H1 (cell line): ENCODE measurements at regions not wholly inside any gene's neighbourhood (a gene's known extent, or its start where the extent isn't known, plus 50 kb on each side); places are given as distances from the start of the nearest gene placed in this dataset.

Experiments used
- CTCF ChIA-PET: fragments of 300-600 bp; sonication (Branson Sonifier 250); formaldehyde crosslinking; loops from one replicate; lab custom pipeline; 2021; ENCODE audit not compliant: partially characterized antibody; lab: Charles Lee
- POLR2A ChIA-PET: fragments of 300-600 bp; sonication (Branson Sonifier 250); formaldehyde crosslinking; loops from one replicate; lab custom pipeline; 2021; ENCODE audit warnings: inconsistent platforms; ENCODE audit not compliant: partially characterized antibody; lab: Charles Lee
- DNase-seq, 2 experiments: peaks; one replicate each; pipeline versions ENCODE4 v3.0.0 to v3.0.0-alpha.2; 2010 to 2022; ENCODE audit warnings: low spot score in 2 of 2, low read depth in 1 of 2, mixed read lengths in 1 of 2
- FAIRE-seq: peaks from 2 replicates; lab custom pipeline; 2011; peaks lifted over from hg19 to GRCh38; lab: Jason Lieb, UNC
- H2AFZ ChIP-seq: 2 replicates; pipeline ENCODE4 v1.8.1; 2012; ENCODE audit warnings: low read length, inconsistent platforms
- H2AK5ac ChIP-seq: 2 replicates; pipeline ENCODE4 v1.6.1; 2013; ENCODE audit warnings: low read depth, low read length
- H2BK120ac ChIP-seq: replicated peaks from 2 replicates; pipeline ENCODE3; 2013; ENCODE audit warnings: low read depth, low read length, inconsistent platforms
- H2BK12ac ChIP-seq: 2 replicates; pipeline ENCODE4 v1.6.1; 2013; ENCODE audit warnings: low read depth, low read length
- H2BK15ac ChIP-seq: 2 replicates; pipeline ENCODE4 v1.6.1; 2013; ENCODE audit warnings: low read length
- H2BK20ac ChIP-seq: 2 replicates; pipeline ENCODE4 v1.6.1; 2013; ENCODE audit warnings: low read length
- H2BK5ac ChIP-seq: 2 replicates; pipeline ENCODE4 v1.6.1; 2013; ENCODE audit warnings: low read depth, low read length
- H3K14ac ChIP-seq: 2 replicates; pipeline ENCODE4 v1.6.1; 2013; ENCODE audit warnings: inconsistent platforms; ENCODE audit not compliant: insufficient read length
- H3K18ac ChIP-seq: 2 replicates; pipeline ENCODE4 v1.6.1; 2013; ENCODE audit warnings: low read length; ENCODE audit errors: extremely low read depth
- H3K23ac ChIP-seq: 2 replicates; pipeline ENCODE4 v1.6.1; 2013; ENCODE audit warnings: inconsistent platforms; ENCODE audit not compliant: insufficient read length
- H3K23me2 ChIP-seq: 2 replicates; pipeline ENCODE4 v1.6.1; 2013; ENCODE audit warnings: low read depth, low read length
- H3K27ac ChIP-seq: 2 replicates; pipeline ENCODE4 v1.6.1; 2011; ENCODE audit warnings: low read depth, low read length, inconsistent platforms
- H3K27me3 ChIP-seq, 4 experiments: replicated peaks in 1 of 4; 1 replicate in 1 of 4; 2 replicates in 3 of 4; pipeline versions ENCODE4 v1.6.1 to v1.8.1; 2011 to 2013; ENCODE audit warnings: low read length in 3 of 4, mild to moderate bottlenecking in 3 of 4, inconsistent platforms in 2 of 4, mixed read lengths in 2 of 4, moderate library complexity in 1 of 4; ENCODE audit not compliant: control insufficient read depth in 3 of 4, insufficient read depth in 3 of 4; ENCODE audit errors: extremely low read depth in 1 of 4
- H3K36me3 ChIP-seq, 4 experiments: 2 replicates each; pipeline versions ENCODE4 v1.6.1 to v1.8.1; 2011 to 2013; ENCODE audit warnings: mild to moderate bottlenecking in 4 of 4, low read length in 3 of 4, moderate library complexity in 2 of 4, control low read depth in 1 of 4, inconsistent platforms in 1 of 4; ENCODE audit not compliant: insufficient read depth in 4 of 4, control insufficient read depth in 2 of 4
- H3K4ac ChIP-seq: replicated peaks from 2 replicates; pipeline ENCODE3; 2013; ENCODE audit warnings: low read length, low read depth, mixed read lengths, inconsistent platforms; ENCODE audit not compliant: insufficient read length
- H3K4me1 ChIP-seq, 4 experiments: replicated peaks in 1 of 4; 1 replicate in 1 of 4; 2 replicates in 3 of 4; pipeline versions ENCODE4 v1.6.1 to v1.8.1; 2011 to 2013; ENCODE audit warnings: low read length in 3 of 4, inconsistent platforms in 2 of 4, mixed read lengths in 1 of 4; ENCODE audit not compliant: insufficient read depth in 4 of 4, control insufficient read depth in 3 of 4
- H3K4me2 ChIP-seq, 2 experiments: 2 replicates each; pipeline versions ENCODE4 v1.6.1 to v1.8.1; 2011 to 2013; ENCODE audit warnings: low read depth in 2 of 2, low read length in 2 of 2, control low read depth in 1 of 2, inconsistent platforms in 1 of 2, mild to moderate bottlenecking in 1 of 2; ENCODE audit not compliant: insufficient read depth in 1 of 2
- H3K4me3 ChIP-seq, 4 experiments: fragments of 200-600, 300-600 bp in 1 of 4; sonication (generic), shearing (Covaris generic), sonication (Bioruptor Twin) in 1 of 4; 2 replicates each; pipeline versions ENCODE4 v1.5.1 to v1.8.1; 2011 to 2016; ENCODE audit warnings: low read length in 4 of 4, low read depth in 3 of 4, control low read depth in 2 of 4, inconsistent platforms in 2 of 4, mild to moderate bottlenecking in 2 of 4, mixed read lengths in 1 of 4, moderate library complexity in 1 of 4; ENCODE audit not compliant: insufficient read depth in 2 of 4; ENCODE audit errors: extremely low read depth in 1 of 4
- H3K56ac ChIP-seq: replicated peaks from 2 replicates; pipeline ENCODE3; 2013; ENCODE audit warnings: low read depth, mild to moderate bottlenecking, mixed read lengths, low read length, inconsistent platforms; ENCODE audit not compliant: insufficient read length
- H3K79me1 ChIP-seq: 2 replicates; pipeline ENCODE4 v1.6.1; 2013; ENCODE audit warnings: low read depth, low read length, control low read depth
- H3K79me2 ChIP-seq, 2 experiments: 2 replicates each; pipeline versions ENCODE4 v1.6.1 to v1.8.1; 2012 to 2013; ENCODE audit warnings: low read length in 2 of 2, mild to moderate bottlenecking in 2 of 2, inconsistent platforms in 1 of 2; ENCODE audit not compliant: insufficient read depth in 2 of 2, control insufficient read depth in 1 of 2
- H3K9ac ChIP-seq, 4 experiments: replicated peaks in 1 of 4; 1 replicate in 1 of 4; 2 replicates in 3 of 4; pipeline versions ENCODE4 v1.6.1 to v1.8.1; 2011 to 2013; ENCODE audit warnings: low read depth in 3 of 4, low read length in 3 of 4, control low read depth in 2 of 4, mild to moderate bottlenecking in 2 of 4, moderate library complexity in 2 of 4, inconsistent platforms in 1 of 4; ENCODE audit errors: extremely low read depth in 1 of 4
- H3K9me3 ChIP-seq, 2 experiments: 2 replicates each; pipeline versions ENCODE4 v1.6.1 to v1.8.1; 2012 to 2013; ENCODE audit warnings: mild to moderate bottlenecking in 2 of 2, moderate library complexity in 2 of 2, control low read depth in 1 of 2, inconsistent platforms in 1 of 2, low read depth in 1 of 2, low read length in 1 of 2, mixed read lengths in 1 of 2; ENCODE audit not compliant: insufficient read depth in 2 of 2
- H4K20me1 ChIP-seq, 2 experiments: replicated peaks in 1 of 2; 2 replicates each; pipeline versions ENCODE3 to v1.8.1; 2011 to 2013; ENCODE audit warnings: inconsistent platforms in 2 of 2, low read length in 2 of 2, mild to moderate bottlenecking in 1 of 2; ENCODE audit not compliant: insufficient read depth in 2 of 2, control insufficient read depth in 1 of 2
- H4K5ac ChIP-seq: 2 replicates; pipeline ENCODE4 v1.6.1; 2013; ENCODE audit warnings: low read length, low read depth, mixed read lengths, inconsistent platforms; ENCODE audit not compliant: insufficient read length
- H4K8ac ChIP-seq: 2 replicates; pipeline ENCODE4 v1.8.0; 2013; ENCODE audit warnings: mild to moderate bottlenecking, moderate library complexity, low read length, inconsistent platforms; ENCODE audit not compliant: insufficient read depth; ENCODE audit errors: extremely low read depth
- H4K91ac ChIP-seq: replicated peaks from 2 replicates; pipeline ENCODE3; 2013; ENCODE audit warnings: low read length, mixed read lengths, inconsistent platforms; ENCODE audit not compliant: insufficient read length
- CHD7 ChIP-seq: fragments of 300-600 bp; sonication (generic); IDR thresholded peaks from 2 replicates; pipeline ENCODE4 v1.7.1; 2012; ENCODE audit warnings: low read length, moderate library complexity, mild to moderate bottlenecking, inconsistent platforms; ENCODE audit not compliant: insufficient replicate concordance
- HDAC6 ChIP-seq: IDR thresholded peaks from one replicate; pipeline ENCODE4 v1.7.1; 2012; ENCODE audit warnings: low read depth, mild to moderate bottlenecking, inconsistent platforms, low read length, moderate library complexity

GRCh38 chr2:145267451-145267850 is 747.5 kb upstream of the ZEB2 start:
- no peak overlapping the region for H4K91ac ChIP-seq
- no peak overlapping the region for H2BK20ac ChIP-seq
- H3K27ac ChIP-seq: no peak overlapping the region
- ChIA-PET CTCF (no interaction called here), POLR2A (no interaction called here)
- no peak overlapping the region for H3K4me2 ChIP-seq
- H3K4me3 ChIP-seq: no peak overlapping the region
- H3K4me1 ChIP-seq: no peaks in the 10 kb centered on the region
- no peak overlapping the region for H3K18ac ChIP-seq
- H3K9me3 ChIP-seq: no peaks in the 10 kb centered on the region
- no peaks in the 10 kb centered on the region for H3K27me3 ChIP-seq
- H3K56ac ChIP-seq: no peak overlapping the region
- no peak overlapping the region for H3K4ac ChIP-seq
- H4K20me1 ChIP-seq: no peaks in the 10 kb centered on the region
- no peaks in the 10 kb centered on the region for H3K79me2 ChIP-seq
- H4K5ac ChIP-seq: no peak overlapping the region
- no peak overlapping the region for H3K9ac ChIP-seq
- H2BK15ac ChIP-seq: no peak overlapping the region
- H3K14ac ChIP-seq: no peak overlapping the region
- no peak overlapping the region for H2BK12ac ChIP-seq
- H3K36me3 ChIP-seq: no peaks in the 10 kb centered on the region
- H2BK5ac ChIP-seq: no peak overlapping the region
- no peak for DNase-seq
- H4K8ac ChIP-seq: no peak overlapping the region
- no peak overlapping the region for H2AK5ac ChIP-seq
- no peak for FAIRE-seq
- no peaks in the 10 kb centered on the region for H3K23me2 ChIP-seq
- no peak overlapping the region for H2BK120ac ChIP-seq
- H2AFZ ChIP-seq: no peak overlapping the region
- no peaks in the 10 kb centered on the region for H3K79me1 ChIP-seq
- H3K23ac ChIP-seq: no peak overlapping the region
- TF ChIP-seq CHD7 (no peak), HDAC6 (no peak)
